ENCODE measurements at regions not wholly inside any gene's neighbourhood (a gene's known extent, or its start where the extent isn't known, plus 50 kb on each side); places are given as distances from the start of the nearest gene placed in this dataset.

DNA sequence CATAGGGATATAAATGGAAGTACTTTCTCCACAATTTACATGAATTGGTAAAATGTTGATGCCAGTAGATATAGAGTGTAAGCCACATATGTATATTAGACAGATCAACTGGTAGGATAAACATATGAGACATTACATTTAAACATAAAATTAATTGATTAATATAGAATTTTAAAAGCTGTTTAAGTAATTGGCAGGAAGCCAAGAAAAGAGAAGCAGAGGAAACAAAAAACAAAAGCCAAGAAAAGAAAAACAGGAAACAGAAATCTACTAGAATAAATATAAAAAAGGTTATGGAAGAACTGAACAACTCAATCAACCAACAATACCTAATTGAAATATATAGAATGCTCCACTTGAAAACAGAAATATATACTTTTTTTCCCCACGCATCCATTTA, 920.1 kb upstream of the TMEFF2 start:
- H3K27ac ChIP-seq = no peak overlapping the region
- POLR2A ChIA-PET = interaction anchor here (0.7 kb wide), 1 partner anchor 75 kb away, joined by 3 read pairs; no protein-coding TSS in a partner anchor
- TF ChIP-seq JUNB (IDR thresholded peaks at IDR 0.05) = no peak
- TF ChIP-seq RCOR1 (IDR thresholded peaks at IDR 0.05; ENCODE audit: low read depth, low read length) = no peak
- FAIRE-seq (no peak), DNase-seq (ENCODE audit: low read depth in 1 of 2, low spot score in 1 of 2) (no peak), ATAC-seq (no peak)
- H3K4me2 ChIP-seq = no peak overlapping the region
- CTCF ChIA-PET = no interaction called here
- no peaks in the 10 kb centered on the region for H3K9me3 ChIP-seq
- WGBS (ENCODE audit: missing lambda C conversion rate) = 91% methylated on average over 1 of the region's 1 CpG
- no peaks in the 10 kb centered on the region for H3K4me1 ChIP-seq
- no peak overlapping the region for H3K4me3 ChIP-seq

DNA sequence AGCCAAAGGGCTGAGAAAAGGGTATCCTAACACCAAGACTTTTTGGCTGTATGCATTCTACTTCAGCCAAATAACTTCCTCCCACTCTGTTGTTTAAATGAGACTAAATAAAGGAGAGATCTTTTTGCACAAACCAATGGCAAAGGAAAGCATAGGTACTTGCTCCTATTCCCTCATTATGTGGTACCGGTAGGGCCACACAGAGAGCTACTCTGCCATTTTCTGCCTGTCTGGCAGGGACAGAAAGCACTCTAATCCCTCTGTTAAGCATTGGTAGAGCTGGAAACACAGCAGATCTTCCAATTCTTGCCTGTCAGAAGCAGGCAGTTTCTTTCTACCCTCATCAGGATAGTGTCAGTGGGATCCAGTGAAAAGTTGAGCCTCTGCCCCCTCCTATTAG, 918.3 kb upstream of the TMEFF2 start:
- no peak for ATAC-seq

DNA sequence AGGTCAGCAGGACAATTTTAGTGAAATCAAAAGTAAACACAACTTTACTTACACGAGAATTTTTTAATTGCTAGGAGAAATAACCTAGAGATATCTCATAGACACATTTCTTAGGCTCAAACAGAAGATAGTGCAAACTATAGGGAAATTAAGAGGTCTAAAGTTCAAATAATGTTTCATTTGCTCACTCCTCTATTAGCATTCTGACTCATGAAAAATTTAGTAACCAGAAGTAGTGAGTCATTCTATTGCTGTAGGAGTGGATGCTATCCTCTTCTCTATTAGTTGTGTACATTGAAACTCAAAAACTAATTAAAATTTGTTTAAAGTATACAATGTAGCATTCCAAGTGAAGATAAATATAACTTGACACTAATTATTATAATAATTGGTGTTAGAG, 908.3 kb upstream of the TMEFF2 start:
- FAIRE-seq = peak; percentile 73
- POLR2A ChIA-PET = no interaction called here
- 0% methylated on average over 1 of the region's 1 CpG for WGBS (ENCODE audit: missing lambda C conversion rate)
- TF ChIP-seq FOSL2 (IDR thresholded peaks at IDR 0.05) (peak; percentile 87), FOSL2 (CRISPR knock-in tag; IDR thresholded peaks at IDR 0.05) (peak; percentile 93), RFX5 (IDR thresholded peaks at IDR 0.05) (no peak), CEBPB (IDR thresholded peaks at IDR 0.05) (peak in 1 of 2 experiments; percentile 59; a peak in 1 of 4 replicates), MAFK (IDR thresholded peaks at IDR 0.05; ENCODE audit: partially characterized antibody) (peak; percentile 48), RAD21 (conservative IDR thresholded peaks at IDR 0.05 in 1 of 2, IDR thresholded peaks at IDR 0.05 in 1 of 2) (no peak), JUNB (IDR thresholded peaks at IDR 0.05) (peak; percentile 77)
- TF ChIP-seq, protein P1, sequence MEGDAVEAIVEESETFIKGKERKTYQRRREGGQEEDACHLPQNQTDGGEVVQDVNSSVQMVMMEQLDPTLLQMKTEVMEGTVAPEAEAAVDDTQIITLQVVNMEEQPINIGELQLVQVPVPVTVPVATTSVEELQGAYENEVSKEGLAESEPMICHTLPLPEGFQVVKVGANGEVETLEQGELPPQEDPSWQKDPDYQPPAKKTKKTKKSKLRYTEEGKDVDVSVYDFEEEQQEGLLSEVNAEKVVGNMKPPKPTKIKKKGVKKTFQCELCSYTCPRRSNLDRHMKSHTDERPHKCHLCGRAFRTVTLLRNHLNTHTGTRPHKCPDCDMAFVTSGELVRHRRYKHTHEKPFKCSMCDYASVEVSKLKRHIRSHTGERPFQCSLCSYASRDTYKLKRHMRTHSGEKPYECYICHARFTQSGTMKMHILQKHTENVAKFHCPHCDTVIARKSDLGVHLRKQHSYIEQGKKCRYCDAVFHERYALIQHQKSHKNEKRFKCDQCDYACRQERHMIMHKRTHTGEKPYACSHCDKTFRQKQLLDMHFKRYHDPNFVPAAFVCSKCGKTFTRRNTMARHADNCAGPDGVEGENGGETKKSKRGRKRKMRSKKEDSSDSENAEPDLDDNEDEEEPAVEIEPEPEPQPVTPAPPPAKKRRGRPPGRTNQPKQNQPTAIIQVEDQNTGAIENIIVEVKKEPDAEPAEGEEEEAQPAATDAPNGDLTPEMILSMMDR (IDR thresholded peaks at IDR 0.05) = no peak
- TF ChIP-seq, protein P2, sequence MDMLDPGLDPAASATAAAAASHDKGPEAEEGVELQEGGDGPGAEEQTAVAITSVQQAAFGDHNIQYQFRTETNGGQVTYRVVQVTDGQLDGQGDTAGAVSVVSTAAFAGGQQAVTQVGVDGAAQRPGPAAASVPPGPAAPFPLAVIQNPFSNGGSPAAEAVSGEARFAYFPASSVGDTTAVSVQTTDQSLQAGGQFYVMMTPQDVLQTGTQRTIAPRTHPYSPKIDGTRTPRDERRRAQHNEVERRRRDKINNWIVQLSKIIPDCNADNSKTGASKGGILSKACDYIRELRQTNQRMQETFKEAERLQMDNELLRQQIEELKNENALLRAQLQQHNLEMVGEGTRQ (IDR thresholded peaks at IDR 0.05) = no peak
- Histone ChIP-seq H3K4me3 (no peak overlapping the region), H3K4me2 (peak overlapping the region; percentile 70), H3K4me1 (peaks cover 27% of the 10 kb centered on the region), H3K9me3 (no peaks in the 10 kb centered on the region), H3K27ac (peak overlapping the region in 1 of 2 experiments; percentile 6; a peak in 1 of 6 replicates)
- CTCF ChIA-PET = no interaction called here
- peak; percentile 3 to 24 for DNase-seq (ENCODE audit: low read depth in 1 of 2, low spot score in 1 of 2)
- ATAC-seq = peak; percentile 74 to 87; a peak in 5 of 6 replicates

More for the DNA sequence above, 918.3 kb upstream of the TMEFF2 start:
- FAIRE-seq (no peak), DNase-seq (ENCODE audit: low read depth in 1 of 2, low spot score in 1 of 2) (no peak)
- 86% methylated on average over 1 of the region's 1 CpG for WGBS (ENCODE audit: missing lambda C conversion rate)
- CTCF ChIA-PET = no interaction called here
- Histone ChIP-seq H3K4me3 (no peak overlapping the region), H3K27ac (no peak overlapping the region), H3K9me3 (no peaks in the 10 kb centered on the region), H3K4me2 (no peak overlapping the region), H3K4me1 (no peaks in the 10 kb centered on the region)
- POLR2A ChIA-PET = no interaction called here
- TF ChIP-seq FOSB (CRISPR knock-in tag; IDR thresholded peaks at IDR 0.05) (no peak), HOXB5 (CRISPR knock-in tag; IDR thresholded peaks at IDR 0.05) (no peak), JUN (IDR thresholded peaks at IDR 0.05) (no peak), NPAS2 (CRISPR knock-in tag; IDR thresholded peaks at IDR 0.05; ENCODE audit: borderline replicate concordance) (no peak), CHD2 (IDR thresholded peaks at IDR 0.05; ENCODE audit: low read length, partially characterized antibody) (no peak), RARB (CRISPR knock-in tag; IDR thresholded peaks at IDR 0.05) (no peak), KDM1A (IDR thresholded peaks at IDR 0.05; ENCODE audit: low read depth) (no peak), RAD21 (conservative IDR thresholded peaks at IDR 0.05 in 1 of 2, IDR thresholded peaks at IDR 0.05 in 1 of 2) (no peak)
- TF ChIP-seq, protein P3, sequence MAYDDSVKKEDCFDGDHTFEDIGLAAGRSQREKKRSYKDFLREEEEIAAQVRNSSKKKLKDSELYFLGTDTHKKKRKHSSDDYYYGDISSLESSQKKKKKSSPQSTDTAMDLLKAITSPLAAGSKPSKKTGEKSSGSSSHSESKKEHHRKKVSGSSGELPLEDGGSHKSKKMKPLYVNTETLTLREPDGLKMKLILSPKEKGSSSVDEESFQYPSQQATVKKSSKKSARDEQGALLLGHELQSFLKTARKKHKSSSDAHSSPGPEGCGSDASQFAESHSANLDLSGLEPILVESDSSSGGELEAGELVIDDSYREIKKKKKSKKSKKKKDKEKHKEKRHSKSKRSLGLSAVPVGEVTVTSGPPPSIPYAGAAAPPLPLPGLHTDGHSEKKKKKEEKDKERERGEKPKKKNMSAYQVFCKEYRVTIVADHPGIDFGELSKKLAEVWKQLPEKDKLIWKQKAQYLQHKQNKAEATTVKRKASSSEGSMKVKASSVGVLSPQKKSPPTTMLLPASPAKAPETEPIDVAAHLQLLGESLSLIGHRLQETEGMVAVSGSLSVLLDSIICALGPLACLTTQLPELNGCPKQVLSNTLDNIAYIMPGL (CRISPR knock-in tag; IDR thresholded peaks at IDR 0.05; ENCODE audit: borderline replicate concordance) = no peak
